Transverse colon (tissue), 4 donors: ENCODE measurements at regions not wholly inside any gene's neighbourhood (a gene's known extent, or its start where the extent isn't known, plus 50 kb on each side); places are given as distances from the start of the nearest gene placed in this dataset.

ENCODE experiments used
- DNase-seq: peaks from one replicate; pipeline ENCODE4 v3.0.0-alpha.2; 2019
- H3K27ac ChIP-seq, 4 donors: fragments of 200-600 bp; sonication (generic); 2 replicates each; pipeline ENCODE4 v1.5.1; 2016 to 2018; ENCODE audit warnings: inconsistent platforms in 4 of 4
- H3K27me3 ChIP-seq: fragments of 200-600 bp; sonication (generic); 2 replicates; pipeline ENCODE4 v1.5.1; 2017; ENCODE audit warnings: inconsistent platforms
- H3K36me3 ChIP-seq, 4 donors: fragments of 200-600 bp; sonication (generic); 2 replicates each; pipeline ENCODE4 v1.5.1; 2017 to 2019; ENCODE audit warnings: inconsistent platforms in 4 of 4
- H3K4me1 ChIP-seq, 4 donors: fragments of 200-600 bp; sonication (generic); 2 replicates each; pipeline ENCODE4 v1.5.1; 2017 to 2020; ENCODE audit warnings: inconsistent platforms in 4 of 4
- H3K4me3 ChIP-seq, 4 donors: fragments of 200-600 bp; sonication (generic); 1 replicate in 1 of 4; 2 replicates in 3 of 4; pipeline versions ENCODE4 v1.5.1 to v1.6.1; 2017 to 2019; ENCODE audit warnings: inconsistent platforms in 4 of 4
- H3K9me3 ChIP-seq, 2 donors: fragments of 200-600 bp; sonication (generic); 2 replicates each; pipeline ENCODE4 v1.5.1; 2017 to 2019; ENCODE audit warnings: inconsistent platforms in 2 of 2
- CTCF ChIP-seq, 5 experiments: fragments of 200-600 bp in 3 of 5; fragments of 450-650 bp in 2 of 5; sonication (generic) in 3 of 5; IDR thresholded peaks; 1 replicate in 2 of 5; 2 replicates in 3 of 5; pipeline ENCODE4 v1.5.1; 2016 to 2017; ENCODE audit warnings: antibody characterized with exemption in 5 of 5, inconsistent platforms in 3 of 5, mild to moderate bottlenecking in 2 of 5, moderate library complexity in 1 of 5
- EP300 ChIP-seq: sonication (generic); formaldehyde crosslinking; IDR thresholded peaks from one replicate; pipeline ENCODE4 v1.6.1; 2017; ENCODE audit warnings: antibody characterized with exemption, low read depth
- POLR2A ChIP-seq: fragments of 450-650 bp; IDR thresholded peaks from one replicate; pipeline ENCODE4 v1.6.1; 2016; ENCODE audit warnings: antibody characterized with exemption, mild to moderate bottlenecking, moderate library complexity
- POLR2AphosphoS5 ChIP-seq, 3 donors: sonication (generic); formaldehyde crosslinking; IDR thresholded peaks; one replicate each; pipeline ENCODE4 v1.6.1; 2016; ENCODE audit warnings: antibody characterized with exemption in 3 of 3
- WGBS, 2 donors: methylation state at CpG; one replicate each; pipeline ENCODE4 v1.1.5; 2018; ENCODE audit warnings: low coverage in 1 of 2; 5-methylcytosine and 5-hydroxymethylcytosine counted together
- in situ Hi-C, 4 donors: fragments of 200-750 bp; cut with MboI; loops; one replicate each; pipeline versions ENCODE4 v1.15.0 to v1.15.1; 2017; ENCODE audit warnings: low sequenced_read_pairs in 3 of 4, low pct_ligation_motif_present in 1 of 4, low pct_unique_long_range_greater_than_20kb in 1 of 4
- intact Hi-C: fragments of 100-400 bp; cut with DNase I; formaldehyde crosslinking; loops from one replicate; pipeline ENCODE4 v1.15.1; 2023; ENCODE audit warnings: low total_unique reads

- Histone ChIP-seq H3K27ac (no peak overlapping the region), H3K9me3 (no peaks in the 10 kb centered on the region), H3K4me3 (no peak overlapping the region), H3K27me3 (peaks cover 6% of the 10 kb centered on the region), H3K36me3 (no peaks in the 10 kb centered on the region), H3K4me1 (no peaks in the 10 kb centered on the region)
- TF ChIP-seq POLR2A (no peak), POLR2AphosphoS5 (IDR thresholded peaks at IDR 0.05) (no peak), CTCF (IDR thresholded peaks at IDR 0.05) (no peak), EP300 (no peak)
- in situ Hi-C loops (no loop called here), intact Hi-C loops (no loop called here)
- 84% methylated on average over 3 of the region's 3 CpGs; no CpG with 5 or more reads in 1 of the 2 donors for WGBS, 2 donors
- no peak for DNase-seq
These were observed 71.0 kb upstream of the SPACA1 start for GRCh38 chr6:87976616-87977015.

- H3K4me1 ChIP-seq = no peaks in the 10 kb centered on the region
- no peak for DNase-seq
- peaks cover 6% of the 10 kb centered on the region for H3K27me3 ChIP-seq
- TF ChIP-seq POLR2A (no peak), CTCF (IDR thresholded peaks at IDR 0.05) (no peak), EP300 (no peak), POLR2AphosphoS5 (IDR thresholded peaks at IDR 0.05) (no peak)
- no peak overlapping the region for H3K4me3 ChIP-seq
- WGBS, 2 donors = 88 to 93% methylated on average over 2 of the region's 2 CpGs
- H3K9me3 ChIP-seq = no peaks in the 10 kb centered on the region
- in situ Hi-C loops (no loop called here), intact Hi-C loops (no loop called here)
- H3K36me3 ChIP-seq = no peaks in the 10 kb centered on the region
- H3K27ac ChIP-seq = no peak overlapping the region
These were observed 72.1 kb upstream of the SPACA1 start for GRCh38 chr6:87975561-87975960.

GRCh38 chr6:87972279-87972678, 75.4 kb upstream of the SPACA1 start:
- Histone ChIP-seq H3K36me3 (no peaks in the 10 kb centered on the region), H3K9me3 (no peaks in the 10 kb centered on the region), H3K4me3 (no peak overlapping the region), H3K27me3 (peaks cover 23% of the 10 kb centered on the region), H3K27ac (no peak overlapping the region), H3K4me1 (peaks cover 0 to 11% (median 2%) of the 10 kb centered on the region in 4 donors)
- TF ChIP-seq EP300 = no peak
- TF ChIP-seq POLR2AphosphoS5 (IDR thresholded peaks at IDR 0.05) = no peak
- no peak for TF ChIP-seq CTCF (IDR thresholded peaks at IDR 0.05)
- TF ChIP-seq POLR2A = no peak
- no peak for DNase-seq
- intact Hi-C loops (no loop called here), in situ Hi-C loops (no loop called here)

GRCh38 chr6:87971605-87972262, 75.9 kb upstream of the SPACA1 start:
- in situ Hi-C loops = no loop called here
- H3K27ac ChIP-seq = no peak overlapping the region
- no peaks in the 10 kb centered on the region for H3K9me3 ChIP-seq
- H3K36me3 ChIP-seq = no peaks in the 10 kb centered on the region
- peaks cover 0 to 11% (median 2%) of the 10 kb centered on the region in 4 donors for H3K4me1 ChIP-seq
- H3K4me3 ChIP-seq = no peak overlapping the region
- DNase-seq = no peak
- TF ChIP-seq CTCF (IDR thresholded peaks at IDR 0.05) (no peak), POLR2A (no peak), POLR2AphosphoS5 (IDR thresholded peaks at IDR 0.05) (no peak), EP300 (no peak)
- 78 to 81% methylated on average over 4 to 5 of the region's 5 CpGs for WGBS, 2 donors
- peaks cover 29% of the 10 kb centered on the region for H3K27me3 ChIP-seq
- intact Hi-C loops = no loop called here
